GM19438 (cell line): ENCODE measurements at regions not wholly inside any gene's neighbourhood (a gene's known extent, or its start where the extent isn't known, plus 50 kb on each side); places are given as distances from the start of the nearest gene placed in this dataset.

Experiments used
- ATAC-seq: cut with Tn5 transposase; IDR thresholded peaks from one replicate; pipeline ENCODE4 v1.9.1; 2021; ENCODE audit warnings: low read depth; ENCODE audit not compliant: unreplicated experiment

DNA sequence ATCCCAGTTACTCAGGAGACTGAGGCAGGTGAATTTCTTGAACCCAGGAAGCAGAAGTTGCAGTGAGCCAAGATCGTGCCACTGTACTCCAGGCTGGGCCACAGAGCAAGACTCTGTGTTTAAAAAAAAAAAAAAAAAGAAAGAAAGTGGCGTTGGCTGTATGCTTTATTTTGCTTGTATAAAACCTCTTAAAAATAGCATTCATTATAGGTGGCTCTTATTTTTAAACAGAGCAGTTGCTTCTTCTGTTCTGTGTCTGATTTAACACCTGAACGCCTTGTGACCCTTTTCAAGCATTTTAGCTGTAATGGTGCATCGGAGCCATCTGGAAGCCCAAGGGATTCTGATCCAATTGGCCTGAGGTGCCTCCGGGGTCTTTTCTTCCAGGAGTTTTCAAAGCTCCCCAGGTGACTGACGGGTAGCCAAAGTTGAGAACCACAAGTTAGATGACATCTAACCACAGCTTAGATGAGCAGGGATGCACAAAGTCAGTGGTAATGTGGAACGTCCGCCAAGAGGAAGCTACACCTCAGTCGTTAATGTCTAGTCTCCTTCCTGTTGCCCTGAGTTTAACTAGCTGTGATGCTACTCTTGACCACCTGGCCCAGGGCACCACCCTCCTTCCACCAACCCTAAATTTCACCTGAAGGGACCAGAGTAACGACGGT, 274.6 kb upstream of the KLF6 start:
- no peak for ATAC-seq

DNA sequence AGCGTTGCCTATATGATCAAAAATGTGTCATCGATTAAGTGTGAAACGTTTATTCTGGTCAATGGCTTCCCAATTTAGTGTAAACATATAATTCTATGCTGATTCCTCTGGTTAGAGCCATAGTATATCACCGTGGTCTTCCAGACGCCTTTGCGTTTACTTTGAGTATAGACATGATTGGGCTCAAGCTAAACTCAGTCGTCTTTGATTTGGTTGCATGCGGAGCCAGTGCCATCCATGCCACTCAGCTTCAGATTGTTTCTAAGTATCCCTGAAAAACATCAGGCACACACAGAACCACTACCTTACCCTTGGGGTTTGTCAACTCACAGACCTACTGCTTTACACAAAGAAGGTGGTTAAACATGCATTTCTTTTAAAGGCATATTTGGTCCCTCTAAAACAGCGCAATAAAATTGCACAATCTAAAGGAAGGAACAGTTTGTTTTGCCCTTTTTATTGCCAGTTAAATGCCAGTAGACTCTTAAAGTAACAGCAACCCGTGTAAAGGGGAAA, 273.6 kb upstream of the KLF6 start:
- no peak for ATAC-seq

DNA sequence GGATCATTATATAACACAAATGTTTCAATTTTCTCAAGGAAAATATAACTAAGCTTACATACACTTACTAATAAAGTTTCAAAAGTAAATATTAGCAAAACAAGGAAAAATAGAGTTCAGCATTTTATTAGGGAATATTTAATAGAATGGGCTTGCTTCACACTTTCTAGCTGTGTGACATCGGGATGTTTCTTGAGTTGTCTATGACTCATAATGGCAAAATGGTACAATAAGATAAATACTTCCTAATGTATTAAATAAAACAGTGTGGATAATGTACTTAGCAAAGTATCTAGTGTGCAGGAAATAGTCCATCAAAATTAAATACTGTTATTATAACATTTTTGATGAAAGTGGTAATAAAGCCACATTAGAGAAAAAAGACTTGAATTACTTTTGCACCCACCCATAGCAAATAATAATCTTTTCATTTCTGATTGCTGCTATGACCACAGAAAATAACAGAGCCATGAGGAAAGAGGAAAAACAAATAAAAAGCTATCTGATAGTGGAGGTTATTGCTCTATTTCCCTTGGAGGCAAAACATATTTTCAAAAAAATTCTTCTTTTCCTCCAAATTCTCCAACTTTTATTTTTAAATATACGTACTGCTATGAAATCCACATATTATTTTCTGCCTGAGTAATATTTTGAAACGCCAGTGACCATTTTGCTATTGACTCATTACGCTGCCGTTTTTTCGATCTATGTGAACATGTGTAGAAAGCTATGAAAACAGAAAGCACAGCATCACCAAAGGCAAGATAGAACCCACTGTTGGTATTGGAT, 272.9 kb upstream of the KLF6 start:
- no peak for ATAC-seq

- no peak for ATAC-seq
Measured at GRCh38 chr10:4057021-4057420, 272.0 kb upstream of the KLF6 start.

GRCh38 chr10:4054656-4055435, 269.8 kb upstream of the KLF6 start:
- no peak for ATAC-seq

- ATAC-seq, result no peak
Measured at GRCh38 chr10:4053940-4054339, 268.9 kb upstream of the KLF6 start.

- no peak for ATAC-seq
Measured at GRCh38 chr10:4051641-4052151, 266.7 kb upstream of the KLF6 start.

DNA sequence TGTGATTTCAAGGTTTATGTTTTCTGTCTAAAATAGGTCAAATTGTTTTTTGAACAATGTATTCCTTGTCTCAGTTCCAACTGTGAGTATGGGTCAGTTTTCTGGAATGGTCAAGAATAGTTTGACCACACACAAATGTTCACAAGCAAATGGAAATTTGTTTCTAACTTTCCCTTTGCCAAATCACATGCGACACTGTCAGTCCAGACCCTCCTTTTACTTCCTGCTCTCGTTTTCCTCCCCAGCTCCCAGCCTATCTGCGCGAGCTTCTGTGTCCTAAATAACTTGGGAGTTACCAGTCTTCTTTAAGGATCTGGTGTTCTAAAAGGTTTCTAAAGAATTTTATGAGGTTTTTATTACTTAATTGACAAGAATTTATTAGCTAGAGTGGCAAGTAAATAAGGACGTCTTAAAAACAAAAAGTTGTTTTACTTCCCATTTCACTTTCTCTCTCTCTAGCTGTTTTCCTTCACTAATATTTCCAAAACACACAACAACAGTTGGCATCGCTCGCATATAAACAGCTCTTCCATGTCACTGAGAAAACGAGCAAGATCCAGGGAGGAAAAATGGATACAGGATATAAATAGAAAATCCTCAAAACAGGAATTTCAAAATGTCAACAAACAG, 266.1 kb upstream of the KLF6 start:
- ATAC-seq, result no peak

DNA sequence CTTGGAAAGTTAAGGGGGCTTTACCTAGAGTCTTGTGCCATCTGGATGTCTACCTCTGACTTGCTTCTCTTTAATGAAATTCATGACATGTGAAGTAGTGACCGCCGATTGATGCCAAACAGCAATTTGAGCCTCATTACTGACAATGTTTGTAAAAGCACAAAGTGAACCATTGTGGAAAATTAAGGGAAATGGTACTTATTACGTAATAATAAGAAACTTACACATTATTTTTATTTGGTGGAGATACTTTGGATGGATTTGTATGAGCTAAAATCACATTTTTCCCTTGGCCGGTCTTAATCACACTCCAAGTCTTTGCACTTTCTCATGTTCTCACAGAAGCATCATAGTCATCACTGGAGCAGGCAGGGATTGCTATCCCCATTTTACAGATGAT, 265.1 kb upstream of the KLF6 start:
- no peak for ATAC-seq

- no peak for ATAC-seq
Measured at GRCh38 chr10:4049348-4049747, 264.3 kb upstream of the KLF6 start.

DNA sequence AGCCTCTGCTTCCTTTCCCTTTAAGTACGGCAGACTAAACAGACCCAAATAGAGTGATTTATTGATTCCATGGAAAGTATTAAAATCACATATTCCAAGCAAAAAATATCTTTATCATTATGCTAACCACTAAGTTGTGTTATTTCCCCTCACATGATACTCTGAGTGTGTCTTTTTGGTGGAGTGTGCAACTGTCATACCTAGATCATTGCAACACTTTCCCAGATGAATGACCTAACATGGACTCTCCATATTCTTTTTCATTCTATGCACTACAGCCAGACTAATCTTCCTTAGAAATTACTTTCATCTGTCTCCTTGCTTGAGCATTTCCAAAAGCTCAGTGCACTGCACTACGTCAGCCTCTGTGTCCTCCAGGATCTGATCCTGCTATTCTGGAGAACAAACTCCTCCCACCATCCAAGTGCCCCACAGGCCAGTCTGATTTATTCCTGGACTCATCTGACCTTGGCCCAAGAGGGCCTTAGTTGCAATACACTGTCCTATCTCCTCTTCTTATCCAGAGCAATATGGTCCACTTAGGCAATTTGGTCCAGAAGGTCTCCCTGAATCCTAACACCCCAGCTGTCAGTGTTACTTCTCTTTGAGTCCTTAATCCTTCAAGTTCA, 263.3 kb upstream of the KLF6 start:
- ATAC-seq, result no peak

- no peak for ATAC-seq
Measured at GRCh38 chr10:4046712-4047354, 261.8 kb upstream of the KLF6 start.

DNA sequence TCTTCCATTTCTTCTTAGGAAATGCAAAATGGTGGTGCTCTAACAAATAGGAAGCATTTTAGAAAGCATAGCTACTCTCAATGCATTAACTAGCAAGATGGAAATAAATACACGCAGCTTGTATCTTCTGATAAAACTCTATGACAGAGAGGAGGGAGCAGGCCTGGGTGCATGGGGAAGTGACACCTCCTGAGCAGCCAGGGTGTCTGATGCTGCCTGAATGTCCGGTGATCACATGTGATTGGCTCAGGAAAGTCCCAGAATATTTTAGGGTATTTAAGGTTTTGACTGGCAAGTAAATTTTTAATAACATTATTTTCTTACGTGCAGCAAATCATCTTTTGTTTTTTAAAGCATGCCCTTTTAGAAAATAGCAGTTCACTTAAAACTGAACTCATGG, 261.0 kb upstream of the KLF6 start:
- ATAC-seq, result no peak

GRCh38 chr10:4043897-4044665, 259.1 kb upstream of the KLF6 start:
- no peak for ATAC-seq

GRCh38 chr10:4041635-4042034, 256.6 kb upstream of the KLF6 start:
- ATAC-seq, result no peak

GRCh38 chr10:4038000-4038399, 253.0 kb upstream of the KLF6 start:
- no peak for ATAC-seq

GRCh38 chr10:4035599-4035945, 250.6 kb upstream of the KLF6 start:
- ATAC-seq, result no peak

GRCh38 chr10:4034907-4035598, 250.0 kb upstream of the KLF6 start:
- ATAC-seq, result no peak
